HCT116 (cell line): ENCODE measurements at regions not wholly inside any gene's neighbourhood (a gene's known extent, or its start where the extent isn't known, plus 50 kb on each side); places are given as distances from the start of the nearest gene placed in this dataset.

Source experiments
- CTCF ChIP-seq, 3 experiments: fragments of 200-600 bp in 1 of 3; sonication (generic) in 1 of 3; IDR thresholded peaks in 2 of 3; conservative IDR thresholded peaks in 1 of 3; 2 replicates each; pipeline ENCODE4 v1.5.1; 2012 to 2017; ENCODE audit warnings: low read depth in 2 of 3, low read length in 2 of 3, antibody characterized with exemption in 1 of 3, borderline replicate concordance in 1 of 3, control low read depth in 1 of 3, mild to moderate bottlenecking in 1 of 3, mixed read lengths in 1 of 3, mixed run types in 1 of 3, moderate library complexity in 1 of 3; ENCODE audit not compliant: insufficient read depth in 1 of 3
- EZH2 ChIP-seq: fragments of 200-600 bp; sonication (generic); IDR thresholded peaks from 2 replicates; pipeline ENCODE4 v1.6.1; 2017; ENCODE audit warnings: antibody characterized with exemption, mixed run types
- JUND ChIP-seq: IDR thresholded peaks from 2 replicates; pipeline ENCODE4 v1.6.1; 2012
- POLR2A ChIP-seq: IDR thresholded peaks from 2 replicates; pipeline ENCODE4 v1.7.0; 2011; ENCODE audit warnings: borderline replicate concordance; ENCODE audit not compliant: insufficient read depth, insufficient read length; ENCODE audit errors: extremely low read depth
- REST ChIP-seq: IDR thresholded peaks from 2 replicates; pipeline ENCODE4 v1.6.1; 2012; ENCODE audit warnings: low read depth
- SP1 ChIP-seq: IDR thresholded peaks from 2 replicates; pipeline ENCODE4 v1.6.1; 2012; ENCODE audit warnings: low read depth
- YY1 ChIP-seq: IDR thresholded peaks from 2 replicates; pipeline ENCODE4 v1.6.1; 2011; ENCODE audit warnings: low read length, low read depth, moderate library complexity, mild to moderate bottlenecking; ENCODE audit not compliant: insufficient replicate concordance; ENCODE audit errors: extremely low read depth
- ZBTB33 ChIP-seq: IDR thresholded peaks from 2 replicates; pipeline ENCODE4 v1.6.1; 2011; ENCODE audit warnings: mild to moderate bottlenecking, low read length, moderate library complexity; ENCODE audit not compliant: insufficient replicate concordance; ENCODE audit errors: extremely low read depth
- ZNF274 ChIP-seq: fragments of 200-500 bp; sonication (Bioruptor generic); IDR thresholded peaks from 2 replicates; pipeline ENCODE4 v1.6.1; 2014; ENCODE audit warnings: mild to moderate bottlenecking, low read depth, low read length, inconsistent platforms

DNA sequence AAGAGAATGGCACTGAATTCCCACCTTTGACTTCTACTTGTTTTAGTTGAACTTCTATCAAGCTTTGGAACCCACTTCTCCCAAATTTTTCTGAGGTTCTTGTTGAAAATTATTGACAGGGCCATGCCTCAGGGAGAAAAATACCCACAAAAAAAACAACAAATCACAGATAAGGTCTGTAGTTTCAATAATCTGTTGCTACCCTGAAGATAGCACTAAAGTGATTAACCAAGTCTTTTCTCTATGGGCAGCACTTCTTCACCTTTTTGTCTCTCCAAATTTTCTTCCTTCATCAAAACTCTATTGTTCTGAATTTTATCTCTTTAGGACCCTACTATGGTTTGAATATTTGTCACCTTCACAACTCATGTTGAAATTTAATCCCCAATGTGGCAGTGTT, 154.3 kb upstream of the FGF10 start:
- TF ChIP-seq CTCF (IDR thresholded peaks at IDR 0.05 in 2 of 3, conservative IDR thresholded peaks at IDR 0.05 in 1 of 3; ENCODE audit: borderline replicate concordance in 1 of 3, insufficient read depth in 1 of 3, low read depth in 2 of 3, low read length in 2 of 3) (no peak), YY1 (no peak), POLR2A (no peak), EZH2 (no peak), SP1 (no peak), ZNF274 (no peak), ZBTB33 (no peak), REST (no peak), JUND (no peak)
